Stimulated activated CD4-positive, alpha-beta T cell treated with anti-CD3 and anti-CD28 coated beads, Interleukin-12 subunit alpha, Interleukin-12 subunit beta, amount 100 ng/mL, for 48 hours (primary cell): ENCODE measurements at regions not wholly inside any gene's neighbourhood (a gene's known extent, or its start where the extent isn't known, plus 50 kb on each side); places are given as distances from the start of the nearest gene placed in this dataset.
A peak's percentile ranks its signal among the peaks of the same experiment; 100 is the strongest.

Experiments
- DNase-seq, 3 donors: peaks; one replicate each; pipeline ENCODE4 v3.0.0-alpha.2; 2020; ENCODE audit warnings: low read depth in 2 of 3, low spot score in 1 of 3

DNA sequence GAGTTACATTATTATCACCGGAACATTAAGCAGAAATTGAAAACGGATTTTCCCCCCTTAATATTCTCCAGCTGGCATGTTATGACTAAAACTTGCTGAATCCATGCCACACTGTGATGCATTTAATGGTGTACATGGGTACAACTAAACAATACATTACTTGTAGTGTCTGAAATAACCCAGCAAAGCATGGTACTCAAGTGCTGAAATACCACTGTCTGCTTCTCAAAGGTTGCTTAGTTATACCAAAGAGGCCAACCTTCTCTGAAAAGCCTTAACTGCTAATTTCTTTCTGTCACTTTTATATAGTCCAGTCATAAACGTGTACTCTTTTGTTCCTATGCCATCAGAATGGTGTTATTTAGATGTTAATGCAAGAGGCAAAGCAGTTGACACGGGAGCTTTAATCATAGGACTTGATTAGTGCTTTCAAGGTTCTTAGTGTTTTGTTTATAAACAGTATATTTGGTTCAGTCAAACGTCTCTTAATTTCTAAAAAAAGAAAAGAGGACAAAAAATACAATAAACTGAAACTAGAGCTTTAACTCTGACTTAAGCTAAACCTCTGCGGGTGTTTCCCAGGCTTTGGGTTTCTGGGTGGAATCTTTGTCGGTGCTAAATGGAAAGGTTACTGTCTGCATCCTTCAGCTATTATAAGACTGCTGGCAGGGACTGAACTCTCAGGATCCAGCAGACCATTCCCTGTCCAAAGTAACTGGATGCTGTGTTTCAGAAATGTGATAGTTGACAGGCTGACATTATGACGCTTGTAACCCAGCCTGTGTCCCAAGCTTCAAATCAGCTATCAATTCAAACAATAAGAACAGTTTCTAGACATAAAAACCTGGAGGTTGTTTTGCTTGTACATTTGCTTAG is 202.6 kb downstream of the PPP1R3A start:
- DNase-seq = no peak

DNA sequence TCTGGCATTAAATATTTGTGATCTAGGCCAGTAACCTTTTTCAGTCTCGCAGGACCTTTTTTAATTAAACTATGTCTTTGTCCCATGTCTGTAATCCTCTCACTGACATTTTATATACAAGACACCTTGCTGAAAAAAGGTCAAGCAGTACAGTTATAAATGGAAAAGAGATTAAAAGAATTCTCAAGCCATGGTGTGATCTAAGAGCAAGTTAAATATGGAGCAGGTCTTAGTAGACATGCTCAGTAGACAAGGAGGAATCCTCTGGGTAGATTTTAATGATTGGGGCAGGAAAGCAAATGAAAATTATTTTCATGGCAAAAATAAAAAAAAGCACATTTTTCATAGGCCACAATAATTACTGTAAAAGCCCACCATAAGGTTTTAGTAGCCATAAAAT is 203.5 kb downstream of the PPP1R3A start:
- DNase-seq = no peak

DNA sequence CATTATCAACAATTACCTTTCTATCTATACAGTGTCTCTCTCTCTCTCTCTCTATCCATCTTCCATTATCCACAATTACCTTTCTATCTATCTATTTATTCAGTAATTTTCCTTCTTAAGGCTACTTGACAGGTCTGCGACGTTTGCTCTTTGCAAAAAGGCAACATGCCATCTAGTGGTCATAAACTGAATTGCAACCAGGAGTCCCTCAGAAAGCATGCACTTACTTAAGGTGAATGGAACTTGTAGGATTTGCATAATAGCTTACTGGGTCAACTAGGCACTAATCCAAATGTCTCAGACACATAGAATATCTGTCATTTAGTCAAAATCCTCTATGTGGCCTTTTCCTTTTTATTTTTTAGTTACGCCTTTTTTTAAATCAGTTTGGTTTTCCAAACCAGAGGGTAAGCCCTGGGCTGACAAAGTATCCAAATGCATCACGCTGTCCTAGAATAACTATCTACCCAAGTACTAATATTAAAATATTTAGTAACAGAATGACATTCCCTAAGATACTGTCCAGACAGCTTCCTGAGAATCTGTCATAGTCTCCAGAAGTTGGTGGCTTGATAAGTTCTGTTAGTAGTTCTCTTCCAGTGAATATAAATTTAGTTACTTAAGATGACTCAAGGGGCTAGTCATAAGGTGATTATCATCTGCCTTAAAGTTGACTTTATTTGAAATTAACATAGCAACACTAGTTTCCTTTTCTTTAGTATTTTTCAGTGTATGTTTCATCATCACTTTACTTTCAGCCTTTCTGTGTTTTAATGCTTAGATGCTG is 208.3 kb downstream of the PPP1R3A start:
- DNase-seq = peak in 2 of 3 donors; percentile 8 to 61

DNA sequence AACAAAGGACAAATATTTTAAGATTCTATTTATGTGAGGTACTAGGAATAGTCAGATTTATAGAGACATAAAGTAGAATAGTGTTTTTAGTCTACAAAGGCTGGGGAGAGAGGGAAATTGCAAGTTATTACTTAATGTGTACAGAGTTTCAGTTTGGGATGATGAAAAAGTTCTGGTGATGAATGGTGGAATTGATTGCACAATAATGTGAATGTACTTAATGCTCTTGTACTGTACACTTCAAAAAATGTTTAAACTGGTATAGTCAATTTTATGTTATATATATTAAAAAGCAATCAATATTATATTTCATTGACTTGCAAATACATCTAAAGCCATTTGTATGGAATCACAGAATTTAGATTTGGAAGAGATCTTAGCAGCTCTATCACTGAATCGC is 213.4 kb downstream of the PPP1R3A start:
- DNase-seq = no peak

DNA sequence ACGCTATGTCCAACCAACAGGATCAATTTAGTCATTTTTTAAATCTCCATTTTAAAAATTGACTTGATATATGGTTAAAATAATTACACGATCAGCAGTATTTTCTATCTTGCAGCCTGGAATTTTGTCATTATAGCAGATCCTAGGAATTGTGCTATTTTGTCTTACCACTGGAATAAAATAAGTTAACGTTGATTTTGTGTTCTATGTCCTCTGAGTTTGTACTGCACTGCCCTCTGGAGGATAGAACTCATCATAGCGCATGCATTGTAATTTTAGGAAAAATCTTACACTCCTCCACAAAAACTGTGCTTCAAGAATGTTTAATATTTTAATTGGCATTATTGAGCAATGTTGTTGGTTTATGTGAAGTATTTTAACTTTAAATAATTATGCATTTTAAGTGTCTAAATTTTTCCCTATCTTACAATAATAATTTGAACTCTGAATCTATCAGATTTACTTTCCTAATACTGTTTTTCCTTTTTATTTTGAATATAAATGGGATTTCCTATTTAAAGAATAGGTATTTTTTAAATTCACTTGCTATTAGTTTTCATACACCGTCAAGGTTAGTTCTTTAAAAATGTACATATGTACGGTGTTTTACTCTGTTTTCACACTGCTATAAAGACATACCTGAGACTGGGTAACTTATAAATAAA is 220.1 kb downstream of the PPP1R3A start:
- no peak for DNase-seq

DNA sequence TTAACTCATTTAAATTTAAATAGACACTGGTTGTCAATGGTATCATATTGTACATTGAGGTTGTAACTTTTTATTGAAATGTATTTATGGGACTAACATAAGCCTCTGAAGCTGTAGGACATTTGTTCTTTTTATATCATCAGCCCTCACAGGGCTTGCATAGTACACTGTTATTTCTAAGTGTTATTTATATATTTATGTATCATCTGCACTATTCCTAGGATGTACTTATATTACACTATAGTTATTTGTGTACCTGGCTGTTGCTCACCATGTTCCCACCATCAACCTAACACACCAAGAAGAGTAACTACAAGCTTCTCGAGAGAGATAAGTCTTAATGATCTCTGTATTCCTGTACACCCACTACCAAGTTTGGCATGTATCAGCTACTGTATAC is 224.7 kb downstream of the PPP1R3A start:
- DNase-seq = no peak

DNA sequence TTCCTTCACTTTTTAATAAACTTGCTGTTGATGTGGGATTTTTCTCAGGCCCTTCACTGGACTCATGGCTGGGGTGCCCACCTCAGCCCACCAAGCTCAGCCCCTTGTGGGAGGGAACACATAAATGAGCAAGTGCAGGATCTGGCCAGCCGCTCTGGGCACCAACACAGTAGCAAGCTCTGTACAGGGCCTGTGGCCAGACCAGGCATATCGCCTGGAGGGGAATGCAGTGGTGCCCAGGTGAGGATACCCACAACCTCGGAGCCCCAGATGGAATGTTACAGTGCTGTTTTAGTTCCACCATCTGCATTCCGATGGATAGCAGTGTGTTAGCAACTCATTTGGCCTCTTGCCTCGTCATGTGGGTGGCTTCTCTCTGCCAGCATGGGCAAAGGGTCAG is 234.6 kb downstream of the PPP1R3A start:
- no peak for DNase-seq

DNA sequence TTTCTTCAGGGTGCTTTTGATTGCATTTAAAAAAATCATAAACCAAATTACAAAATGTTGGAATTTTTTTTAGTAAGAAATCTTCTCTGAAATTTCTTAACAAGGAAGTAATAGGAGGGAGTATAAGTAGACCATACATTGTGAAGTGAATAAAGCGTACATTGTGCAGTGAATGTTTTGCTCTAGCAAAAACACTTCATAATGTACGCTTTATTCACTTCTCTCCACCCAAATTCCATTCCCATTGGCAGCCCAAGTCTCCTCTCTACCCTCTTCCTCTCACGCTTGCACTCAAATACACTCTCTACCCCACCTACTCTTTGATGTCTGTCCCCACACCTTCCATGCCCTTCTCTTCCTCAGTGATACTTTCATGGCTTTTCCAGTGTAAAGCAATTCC is 241.0 kb downstream of the PPP1R3A start:
- no peak for DNase-seq

DNA sequence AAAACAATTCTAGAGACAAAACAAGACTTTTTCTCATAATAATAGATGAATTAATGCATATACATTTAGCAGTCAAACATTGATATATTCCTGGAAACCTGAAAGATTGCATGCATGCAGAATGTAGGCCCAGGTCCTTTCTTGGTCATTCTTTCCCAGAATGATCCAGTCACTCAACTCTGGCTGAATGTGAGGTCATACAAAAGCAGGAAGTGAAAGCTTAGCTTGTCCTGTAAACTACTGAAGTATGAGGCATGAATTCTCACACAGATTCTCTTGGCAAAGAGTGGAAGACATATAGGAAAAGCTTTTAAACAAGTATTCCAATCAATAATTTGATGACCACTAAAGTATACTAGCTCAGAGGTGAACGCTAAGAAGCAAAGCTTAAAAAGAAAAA is 253.9 kb downstream of the PPP1R3A start:
- no peak for DNase-seq

DNA sequence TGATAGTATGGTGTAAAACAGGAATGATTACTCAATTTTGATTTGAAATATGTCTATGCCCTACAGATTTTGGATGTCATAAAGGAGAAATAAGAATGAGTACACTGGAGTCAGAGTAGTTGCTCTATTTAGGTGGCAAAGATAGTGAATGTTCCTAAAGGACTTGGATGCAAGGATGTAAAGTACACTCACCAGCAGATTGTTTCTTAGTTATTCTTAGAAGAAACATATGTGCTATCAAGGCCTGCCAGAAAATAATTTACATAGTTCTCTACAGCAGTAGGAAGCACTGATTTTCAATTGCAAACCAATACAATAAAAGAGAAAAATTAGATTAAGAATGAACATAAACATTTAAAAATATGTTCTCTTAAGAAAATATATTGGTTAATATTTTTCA is 259.4 kb downstream of the PPP1R3A start:
- DNase-seq = no peak

DNA sequence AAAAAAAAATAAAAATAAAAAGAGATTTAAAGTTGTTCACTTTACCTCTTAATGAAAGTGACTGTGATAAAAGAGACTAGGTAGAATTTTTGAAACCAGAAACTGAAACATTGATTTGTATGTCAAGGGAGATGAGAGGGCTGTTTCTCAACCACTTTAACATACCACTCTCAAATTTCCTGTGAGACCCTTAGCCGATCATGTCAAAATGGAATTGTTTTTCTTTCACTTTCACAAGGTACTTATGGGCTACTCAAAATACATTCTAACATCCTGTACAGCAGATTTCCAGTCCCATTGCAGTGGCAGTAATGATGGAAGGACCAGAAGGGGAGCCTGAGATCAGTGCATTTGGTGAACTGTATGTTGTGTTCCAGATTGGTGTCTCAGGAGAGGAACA is 261.2 kb downstream of the PPP1R3A start:
- no peak for DNase-seq

DNA sequence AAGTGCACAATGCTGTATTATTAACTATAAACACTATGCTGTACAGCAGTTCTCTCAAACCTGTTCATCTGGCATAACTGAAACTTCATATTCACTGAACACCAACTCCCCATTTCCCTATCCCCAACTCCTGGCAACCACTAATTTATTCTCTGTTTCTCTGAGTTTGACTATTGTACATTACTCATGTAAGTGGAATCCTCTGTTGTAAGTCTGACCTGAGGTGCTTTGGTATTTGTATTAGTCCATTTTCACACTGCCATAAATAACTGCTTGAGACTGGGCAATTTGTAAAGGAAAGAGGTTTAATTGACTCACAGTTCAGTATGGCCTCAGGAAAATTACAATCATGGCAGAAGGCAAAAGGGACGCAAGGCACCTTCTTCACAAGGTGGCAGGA is 266.3 kb downstream of the PPP1R3A start:
- no peak for DNase-seq

DNA sequence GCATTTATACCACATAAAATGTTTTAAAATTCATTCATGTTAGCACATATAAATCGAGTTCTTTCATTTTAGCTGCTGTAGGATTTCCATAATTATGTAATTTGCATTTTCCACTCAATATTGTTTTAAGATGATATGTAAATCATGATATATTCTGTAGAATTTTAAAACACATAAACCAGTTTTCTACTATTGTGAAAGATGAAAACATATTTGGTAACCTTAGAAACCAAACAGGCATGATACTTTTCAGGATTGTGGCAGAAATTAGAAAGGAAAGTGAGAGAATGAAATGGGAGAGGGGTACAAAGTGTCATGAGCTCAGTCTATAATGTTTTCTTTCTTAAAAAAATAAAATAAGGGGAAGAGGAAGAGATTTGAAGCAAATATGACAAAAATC is 269.3 kb downstream of the PPP1R3A start:
- no peak for DNase-seq

DNA sequence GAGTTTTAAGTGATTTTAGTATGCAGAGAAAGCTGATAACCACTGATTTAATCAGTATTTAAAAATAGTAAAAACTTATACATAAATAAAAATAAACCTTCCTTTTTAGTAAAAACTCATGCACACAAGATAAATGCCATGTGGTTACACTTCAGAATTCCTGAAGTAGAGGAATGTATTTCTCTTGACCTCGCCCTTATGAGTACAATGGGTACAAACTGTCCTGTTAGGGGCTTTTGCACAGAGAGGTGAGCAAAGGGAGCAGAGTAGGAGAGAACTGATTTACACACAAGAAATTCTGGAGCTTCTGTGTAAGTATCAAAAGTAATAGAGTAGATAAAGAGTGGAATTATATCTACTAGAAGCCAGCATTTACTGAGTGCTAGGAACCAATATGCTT is 279.6 kb downstream of the PPP1R3A start:
- DNase-seq = no peak

DNA sequence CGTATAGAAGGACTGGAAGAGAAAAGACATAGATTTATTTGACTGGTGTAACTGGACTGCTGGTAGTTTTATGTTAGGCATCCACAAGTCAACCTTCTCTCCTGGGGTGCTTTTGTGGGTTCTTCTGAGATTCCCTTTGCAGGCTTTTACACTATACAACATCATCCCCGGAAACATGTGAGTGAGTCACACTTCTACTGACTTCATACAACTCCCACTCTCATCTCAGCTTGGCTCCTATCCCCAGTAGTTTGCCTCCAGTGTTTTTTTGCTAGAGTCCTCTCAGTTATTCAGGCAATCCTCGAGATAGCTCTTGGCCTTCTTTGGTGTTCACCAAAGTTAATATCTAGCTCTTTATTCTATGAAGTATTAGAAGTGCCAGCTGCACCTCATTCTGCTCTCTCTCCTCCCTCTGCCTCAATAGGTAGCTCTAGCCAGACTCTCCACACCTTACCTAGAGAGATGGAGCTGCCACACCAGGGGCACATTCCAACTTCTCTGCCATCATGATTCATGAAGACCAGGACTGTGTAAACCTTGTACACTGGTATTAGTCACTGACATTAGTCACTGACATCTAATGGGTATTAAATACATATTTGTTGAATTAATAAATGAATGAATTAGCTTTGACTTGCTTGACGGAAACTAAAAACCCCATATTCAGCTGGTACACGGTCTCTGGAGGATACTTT is 281.9 kb downstream of the PPP1R3A start:
- DNase-seq = no peak

DNA sequence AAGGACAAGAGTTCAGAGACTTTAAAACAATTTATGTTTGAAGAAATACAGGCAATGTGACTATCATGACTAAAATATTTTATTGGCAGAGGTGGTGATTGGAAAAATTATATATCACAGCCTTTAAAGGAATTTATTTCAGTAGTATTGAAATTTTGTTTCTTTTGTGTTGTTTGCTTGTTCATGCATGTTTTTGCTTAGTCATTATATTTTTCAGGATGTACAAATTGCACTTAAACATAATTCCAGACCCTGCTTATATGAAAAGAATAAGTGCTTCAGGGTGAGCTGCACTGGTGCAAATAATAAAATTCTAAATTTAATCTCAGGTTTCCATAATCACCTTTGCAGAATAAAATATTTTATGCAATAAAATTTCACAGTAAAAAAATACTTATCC is 283.3 kb downstream of the PPP1R3A start:
- DNase-seq = no peak

DNA sequence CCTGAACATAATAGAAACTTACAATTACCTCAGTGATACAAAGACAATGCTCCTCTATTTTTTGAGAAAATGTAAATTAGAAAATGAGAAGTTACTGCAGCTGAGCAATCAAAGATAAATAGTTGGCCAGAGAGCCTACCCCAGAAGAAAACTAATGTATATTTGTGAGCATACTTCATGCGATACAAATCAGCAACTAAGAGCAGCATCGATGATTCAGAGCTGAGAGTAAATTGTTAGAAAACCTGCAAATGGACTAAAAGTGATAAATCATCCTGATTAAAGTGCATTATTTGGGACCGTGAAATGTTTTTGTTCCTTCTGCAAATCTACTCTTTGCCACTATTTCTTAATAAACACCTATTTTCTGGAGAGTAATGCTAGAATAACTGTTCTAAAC is 285.7 kb downstream of the PPP1R3A start:
- DNase-seq = no peak

DNA sequence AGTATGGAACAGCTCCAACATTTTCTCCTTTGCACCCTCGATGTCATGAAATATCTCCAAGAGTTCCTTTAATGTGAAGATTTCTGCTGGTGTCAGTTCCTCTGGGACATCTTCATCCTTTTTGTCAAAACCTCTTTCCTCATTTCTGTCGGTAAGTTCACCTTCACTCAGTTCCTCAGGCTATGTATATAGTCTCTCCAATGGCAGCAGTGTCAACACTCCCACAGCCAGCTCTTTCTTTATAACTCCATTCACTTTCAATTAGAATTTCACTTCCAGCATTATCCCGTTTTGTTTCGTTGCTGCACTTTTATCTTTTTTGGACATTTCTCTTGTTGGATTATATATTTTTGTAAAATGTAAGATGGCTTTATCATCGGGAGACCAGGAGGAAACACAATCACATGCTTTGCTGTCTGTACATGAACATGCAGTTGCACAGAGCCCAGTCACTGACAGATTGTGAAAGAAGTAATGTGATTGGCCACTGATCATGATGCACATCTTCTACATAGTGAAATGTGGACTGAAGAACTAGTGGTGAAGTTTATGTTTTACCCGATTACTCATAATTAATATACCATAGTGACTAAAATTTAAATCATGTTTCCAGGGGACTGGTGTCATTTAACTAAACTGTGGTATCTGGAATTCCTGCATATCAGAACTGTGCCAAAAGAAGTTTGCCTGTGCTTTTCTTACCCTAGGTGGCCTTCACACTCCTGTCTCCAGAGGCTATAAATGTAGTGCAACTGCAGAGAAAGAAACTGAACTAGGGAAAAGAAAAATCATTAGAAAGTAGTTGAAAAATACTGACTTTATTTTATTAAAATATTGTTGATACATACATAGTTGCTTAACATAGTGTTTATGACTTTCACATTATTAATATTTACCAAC is 289.6 kb downstream of the PPP1R3A start:
- no peak for DNase-seq

DNA sequence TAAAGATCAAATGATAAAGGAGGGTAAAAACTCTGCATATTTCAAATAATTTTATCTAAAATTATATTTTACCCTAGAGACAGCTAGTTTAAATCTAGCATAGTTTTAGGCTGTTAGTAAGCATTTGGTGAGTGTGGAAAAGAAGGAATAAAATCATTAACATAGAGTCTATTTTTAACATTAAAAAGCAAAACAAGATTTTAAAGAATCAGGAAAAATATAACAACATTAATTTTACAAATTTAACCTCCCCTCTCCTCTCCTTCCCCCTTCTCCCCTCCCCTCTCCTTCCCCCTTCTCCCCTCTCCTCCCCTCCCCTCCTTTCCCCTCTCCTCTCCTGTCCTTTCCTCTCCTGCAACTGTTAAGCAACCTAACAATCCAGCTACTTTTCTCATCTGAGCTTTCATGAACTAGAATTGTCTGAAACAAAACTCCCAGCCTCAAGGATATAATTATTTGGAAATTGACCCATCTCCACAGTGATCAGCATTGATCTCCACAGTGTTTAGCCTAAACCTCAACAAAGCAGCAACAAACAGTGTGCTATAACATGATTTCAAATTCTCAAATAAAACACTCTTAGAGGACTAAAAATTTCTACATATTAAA is 293.2 kb downstream of the PPP1R3A start:
- DNase-seq = no peak

DNA sequence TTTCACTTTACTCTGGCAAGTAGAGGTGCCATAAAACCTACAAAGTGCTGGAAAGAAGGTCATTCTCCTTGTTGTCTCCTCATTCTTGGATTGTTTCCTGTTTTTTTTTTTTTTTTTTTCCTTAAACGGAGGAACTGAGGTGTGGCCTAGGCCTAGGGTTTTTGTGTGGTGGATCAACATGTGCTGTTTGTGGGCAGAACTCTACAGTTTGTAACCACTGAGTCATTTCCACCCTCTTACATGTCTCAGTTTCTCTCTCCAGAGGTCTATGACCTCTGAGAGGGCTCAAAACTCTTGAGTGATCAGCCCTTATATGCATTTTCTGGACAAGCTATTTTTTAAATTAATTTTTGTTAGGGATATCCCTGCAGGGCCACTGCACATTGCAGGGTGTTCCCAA is 296.0 kb downstream of the PPP1R3A start:
- DNase-seq = no peak
